ENCODE measurements at regions not wholly inside any gene's neighbourhood (a gene's known extent, or its start where the extent isn't known, plus 50 kb on each side); places are given as distances from the start of the nearest gene placed in this dataset.
A peak's percentile ranks its signal among the peaks of the same experiment; 100 is the strongest.

GRCh38 chr9:663541-663940 is 178.0 kb upstream of the DMRT1 start:
- peaks cover 23% of the 10 kb centered on the region for H3K4me1 Mint-ChIP-seq (ENCODE audit: low read depth)
- peaks cover 6% of the 10 kb centered on the region for H3K9me3 Mint-ChIP-seq (ENCODE audit: low read depth)
- no peak overlapping the region for H3K4me3 Mint-ChIP-seq (ENCODE audit: low read depth)
- peaks cover 19% of the 10 kb centered on the region for H3K36me3 Mint-ChIP-seq (ENCODE audit: insufficient read depth)
- TF ChIP-seq CTCF (IDR thresholded peaks at IDR 0.05; ENCODE audit: unreplicated experiment): no peak
- peak overlapping the region; percentile 67 for H3K27ac Mint-ChIP-seq
- no peak for DNase-seq (ENCODE audit: low spot score, unreplicated experiment)
- no peaks in the 10 kb centered on the region for H3K27me3 Mint-ChIP-seq

- no peak for TF ChIP-seq CTCF (IDR thresholded peaks at IDR 0.05; ENCODE audit: unreplicated experiment)
- H3K4me1 Mint-ChIP-seq (ENCODE audit: low read depth): peaks cover 23% of the 10 kb centered on the region
- peaks cover 25% of the 10 kb centered on the region for H3K36me3 Mint-ChIP-seq (ENCODE audit: insufficient read depth)
- no peak overlapping the region for H3K27ac Mint-ChIP-seq
- H3K27me3 Mint-ChIP-seq: no peaks in the 10 kb centered on the region
- H3K9me3 Mint-ChIP-seq (ENCODE audit: low read depth): peaks cover 24% of the 10 kb centered on the region
- no peak overlapping the region for H3K4me3 Mint-ChIP-seq (ENCODE audit: low read depth)
- no peak for DNase-seq (ENCODE audit: low spot score, unreplicated experiment)
These were observed 176.2 kb upstream of the DMRT1 start for GRCh38 chr9:665296-665695.

GRCh38 chr9:671997-672396 is 169.5 kb upstream of the DMRT1 start:
- no peak for DNase-seq (ENCODE audit: low spot score, unreplicated experiment)
- peaks cover 24% of the 10 kb centered on the region for H3K9me3 Mint-ChIP-seq (ENCODE audit: low read depth)
- H3K27me3 Mint-ChIP-seq: no peaks in the 10 kb centered on the region
- TF ChIP-seq CTCF (IDR thresholded peaks at IDR 0.05; ENCODE audit: unreplicated experiment): no peak
- no peak overlapping the region for H3K4me3 Mint-ChIP-seq (ENCODE audit: low read depth)
- H3K36me3 Mint-ChIP-seq (ENCODE audit: insufficient read depth): peaks cover 15% of the 10 kb centered on the region
- H3K4me1 Mint-ChIP-seq (ENCODE audit: low read depth): peaks cover 34% of the 10 kb centered on the region
- no peak overlapping the region for H3K27ac Mint-ChIP-seq

- no peaks in the 10 kb centered on the region for H3K27me3 Mint-ChIP-seq
- no peak for TF ChIP-seq CTCF (IDR thresholded peaks at IDR 0.05; ENCODE audit: unreplicated experiment)
- H3K4me3 Mint-ChIP-seq (ENCODE audit: low read depth): no peak overlapping the region
- H3K9me3 Mint-ChIP-seq (ENCODE audit: low read depth): peaks cover 24% of the 10 kb centered on the region
- peaks cover 42% of the 10 kb centered on the region for H3K4me1 Mint-ChIP-seq (ENCODE audit: low read depth)
- peaks cover 14% of the 10 kb centered on the region for H3K36me3 Mint-ChIP-seq (ENCODE audit: insufficient read depth)
- H3K27ac Mint-ChIP-seq: peak overlapping the region; percentile 76
- no peak for DNase-seq (ENCODE audit: low spot score, unreplicated experiment)
These were observed 168.6 kb upstream of the DMRT1 start for GRCh38 chr9:672851-673250.

GRCh38 chr9:673264-673965 is 168.1 kb upstream of the DMRT1 start:
- H3K4me3 Mint-ChIP-seq (ENCODE audit: low read depth): no peak overlapping the region
- H3K36me3 Mint-ChIP-seq (ENCODE audit: insufficient read depth): peaks cover 11% of the 10 kb centered on the region
- no peak for TF ChIP-seq CTCF (IDR thresholded peaks at IDR 0.05; ENCODE audit: unreplicated experiment)
- H3K9me3 Mint-ChIP-seq (ENCODE audit: low read depth): peaks cover 20% of the 10 kb centered on the region
- no peaks in the 10 kb centered on the region for H3K27me3 Mint-ChIP-seq
- peak overlapping the region; percentile 69 for H3K27ac Mint-ChIP-seq
- DNase-seq (ENCODE audit: low spot score, unreplicated experiment): no peak
- H3K4me1 Mint-ChIP-seq (ENCODE audit: low read depth): peaks cover 45% of the 10 kb centered on the region
